Fibroblast of gingiva (primary cell): ENCODE measurements at regions not wholly inside any gene's neighbourhood (a gene's known extent, or its start where the extent isn't known, plus 50 kb on each side); places are given as distances from the start of the nearest gene placed in this dataset.
"Not testable (repeated sequence)": the region's sequence is repeated elsewhere in the genome, so short reads cannot be mapped to it uniquely, and the experiment has no call there.

Experiments
- DNase-seq: peaks from one replicate; pipeline ENCODE4 v3.0.0-alpha.2; 2011; ENCODE audit warnings: low read depth

- DNase-seq: no peak
Measured at GRCh38 chr19:31529121-31529520, 179.9 kb upstream of the TSHZ3 start.

DNA sequence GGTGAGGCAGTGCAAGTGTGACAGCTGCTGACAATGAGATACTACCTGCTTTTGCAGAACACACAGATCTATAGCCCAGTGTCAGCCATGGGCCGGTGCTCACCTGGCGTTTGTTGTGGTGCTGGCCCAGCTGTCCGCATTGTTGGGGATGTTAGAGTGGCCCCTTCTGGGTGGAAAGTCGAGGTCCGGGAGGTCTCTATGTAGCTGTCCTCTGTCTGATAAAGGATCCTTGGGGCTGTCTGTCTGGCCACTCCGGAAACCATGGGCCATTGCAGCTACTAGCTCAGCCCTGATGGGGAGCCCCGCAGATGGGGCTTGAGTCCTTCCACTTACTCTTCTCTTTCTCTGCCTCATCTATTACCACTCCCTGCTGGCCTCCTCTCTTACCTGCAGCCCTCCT lies 181.5 kb upstream of the TSHZ3 start:
- DNase-seq: no peak

DNA sequence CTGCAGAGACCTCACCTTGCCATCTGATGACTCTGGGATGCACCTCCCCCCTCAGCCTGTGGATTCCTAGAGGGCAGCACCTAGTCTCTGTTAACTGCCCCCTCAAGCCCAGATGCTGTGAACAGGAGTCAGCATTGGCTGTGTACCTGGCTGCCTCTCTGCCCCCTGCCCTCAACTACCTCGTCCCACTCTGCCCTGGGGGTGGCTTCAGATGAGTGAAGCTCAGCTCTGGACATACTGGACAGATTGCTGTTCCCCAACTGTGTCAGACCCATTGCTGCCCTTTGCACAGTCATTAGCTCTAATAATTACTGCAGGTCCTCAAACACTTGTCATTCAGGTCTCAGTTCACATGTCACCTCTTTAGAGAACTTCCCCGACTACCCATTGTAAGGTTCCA lies 182.1 kb upstream of the TSHZ3 start:
- DNase-seq: no peak

- DNase-seq: no peak
Measured at GRCh38 chr19:31532034-31532433, 182.8 kb upstream of the TSHZ3 start.

- no peak for DNase-seq
Measured at GRCh38 chr19:31533114-31533513, 183.9 kb upstream of the TSHZ3 start.

GRCh38 chr19:31534231-31534630 lies 185.0 kb upstream of the TSHZ3 start:
- DNase-seq: no peak

DNA sequence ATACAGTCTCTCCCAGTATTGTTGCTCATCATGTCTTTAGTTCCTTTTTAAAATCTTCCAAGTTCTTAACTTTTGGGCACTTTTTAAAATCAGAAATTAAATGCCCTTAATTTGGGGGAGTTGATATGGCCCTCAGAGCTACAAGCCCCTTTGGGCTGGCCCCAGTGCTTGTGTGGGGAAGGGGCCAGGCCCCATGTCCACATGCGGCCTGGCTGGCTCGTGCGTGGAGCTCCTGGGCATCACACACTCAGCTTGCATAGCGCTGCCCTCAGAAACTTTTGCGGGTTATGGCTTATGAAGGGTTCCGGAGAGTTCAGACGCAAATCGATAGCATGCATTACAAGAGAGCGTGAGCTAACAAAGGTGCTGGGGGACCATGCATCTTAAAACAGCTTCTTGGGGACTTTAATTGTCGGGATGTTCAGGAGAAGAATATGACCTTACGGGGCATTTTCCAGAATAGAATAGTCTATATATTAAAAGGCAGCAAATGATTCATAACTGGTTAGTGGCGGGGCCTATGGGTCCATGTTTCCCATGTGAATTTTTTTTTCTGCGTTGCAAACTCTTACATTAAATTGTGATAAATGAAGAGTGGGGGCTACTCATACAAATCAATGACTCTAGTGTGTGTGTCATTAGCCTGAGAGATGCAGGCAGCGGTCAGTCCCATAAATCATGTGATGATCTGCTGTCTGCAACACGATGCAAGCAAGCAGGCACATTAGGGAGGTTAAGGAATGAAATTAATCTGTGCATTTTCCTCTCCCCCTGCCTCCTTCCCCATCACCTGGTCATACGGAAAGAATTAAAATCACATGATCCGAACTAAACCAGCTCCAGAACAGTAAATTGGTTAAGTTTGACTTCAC lies 185.8 kb upstream of the TSHZ3 start:
- no peak for DNase-seq

GRCh38 chr19:31535691-31536460 lies 186.6 kb upstream of the TSHZ3 start:
- DNase-seq: no peak

DNA sequence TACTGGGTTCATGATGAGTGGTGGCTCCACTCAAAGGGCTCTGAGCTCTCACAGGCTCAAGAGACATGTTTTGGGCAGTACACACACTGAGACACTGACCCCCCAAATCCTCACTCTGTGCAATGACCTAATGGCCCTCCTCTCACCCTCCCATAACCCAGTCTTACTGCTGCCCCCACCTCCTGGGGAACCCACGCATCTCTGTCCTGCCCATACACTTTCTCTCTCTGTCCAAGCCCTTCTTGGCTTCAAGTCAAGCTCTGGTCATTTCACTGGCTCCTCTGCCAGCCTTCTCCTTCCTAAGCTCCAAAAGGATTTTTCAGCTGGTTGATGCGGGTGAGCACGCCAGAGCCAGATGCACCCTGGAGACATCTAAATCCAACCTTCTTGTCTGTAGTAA lies 187.9 kb upstream of the TSHZ3 start:
- DNase-seq: no peak

GRCh38 chr19:31537902-31538301 lies 188.7 kb upstream of the TSHZ3 start:
- DNase-seq: not testable (repeated sequence)

DNA sequence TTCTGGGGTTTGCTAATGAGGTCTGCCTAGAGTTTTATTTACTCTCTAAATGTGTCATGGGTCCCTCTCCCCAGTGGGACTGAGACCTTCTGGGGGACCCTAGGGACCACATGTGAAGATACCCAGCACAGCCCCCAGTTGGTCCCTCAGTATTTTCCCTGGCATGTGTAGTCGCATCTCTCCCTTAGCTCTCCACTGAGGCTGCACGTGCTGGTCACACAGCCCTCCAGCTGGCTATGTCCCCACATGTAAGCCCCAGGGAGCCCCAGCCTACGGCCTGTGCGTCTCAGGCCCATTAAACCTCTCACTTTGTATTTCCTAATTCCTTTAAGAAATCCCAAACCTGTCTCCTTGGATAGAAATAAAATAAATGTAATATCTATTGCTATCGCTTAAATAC lies 189.6 kb upstream of the TSHZ3 start:
- no peak for DNase-seq

DNA sequence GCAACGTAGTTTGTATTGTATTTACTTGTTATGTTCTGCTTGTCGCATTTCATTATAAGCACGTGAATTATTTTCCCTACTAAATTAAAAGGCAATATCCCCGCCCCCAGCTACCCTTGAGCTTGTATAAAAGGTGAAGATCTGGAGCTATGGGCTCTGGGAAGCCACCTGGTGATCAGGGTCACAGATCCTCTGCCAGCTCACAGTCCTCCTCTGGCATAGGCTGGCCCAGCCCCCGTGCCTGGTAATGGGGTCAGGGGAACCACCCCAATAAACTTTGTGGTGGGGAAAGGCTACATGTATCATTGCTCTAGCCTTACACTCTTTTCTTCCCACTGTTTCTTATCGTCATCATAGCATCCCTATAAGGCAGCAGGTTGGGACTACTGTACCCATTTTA lies 190.2 kb upstream of the TSHZ3 start:
- no peak for DNase-seq

GRCh38 chr19:31541396-31541795 lies 192.2 kb upstream of the TSHZ3 start:
- DNase-seq: no peak

DNA sequence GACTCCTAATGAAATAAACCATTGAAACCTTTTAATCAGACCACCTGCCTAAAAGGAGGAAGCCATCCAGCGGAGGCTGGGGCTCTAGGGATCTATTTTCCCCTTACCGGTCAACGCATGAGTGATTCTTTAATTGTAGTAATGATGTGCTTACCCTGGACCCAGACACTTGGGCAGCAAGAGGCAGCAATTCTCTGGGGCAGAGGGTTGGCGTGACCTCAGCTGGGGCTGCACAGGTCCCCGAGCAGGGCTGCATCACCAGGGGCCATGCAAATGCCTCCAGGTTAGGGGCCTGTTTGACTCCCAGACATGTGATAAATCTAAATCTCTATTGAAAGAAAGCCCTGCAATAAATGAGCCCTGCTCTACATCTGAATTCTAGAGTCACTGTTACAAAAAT lies 194.2 kb upstream of the TSHZ3 start:
- no peak for DNase-seq

DNA sequence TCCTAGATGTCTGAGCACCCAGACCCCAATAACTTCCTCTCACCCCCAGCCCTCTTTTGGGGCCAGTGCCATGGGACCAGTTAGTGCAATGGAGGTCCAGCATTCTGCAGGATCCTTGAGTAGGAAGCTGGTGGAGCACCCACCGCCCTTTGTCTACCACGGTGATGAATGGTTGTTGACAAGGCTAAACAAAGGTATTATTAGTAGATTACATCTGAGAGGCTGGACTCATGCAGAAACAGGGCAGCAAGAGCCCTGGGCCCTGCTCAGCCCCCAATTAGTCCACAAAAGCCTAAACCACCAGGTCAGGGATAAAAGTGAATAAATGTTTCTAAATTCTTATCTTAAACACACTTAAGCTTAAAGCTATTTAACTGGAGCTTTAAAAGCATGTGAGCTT lies 196.5 kb upstream of the TSHZ3 start:
- no peak for DNase-seq

GRCh38 chr19:31546205-31546960 lies 197.1 kb upstream of the TSHZ3 start:
- DNase-seq: no peak

GRCh38 chr19:31548941-31549340 lies 199.7 kb upstream of the TSHZ3 start:
- no peak for DNase-seq

GRCh38 chr19:31553112-31553845 lies 204.0 kb upstream of the TSHZ3 start:
- DNase-seq: no peak

DNA sequence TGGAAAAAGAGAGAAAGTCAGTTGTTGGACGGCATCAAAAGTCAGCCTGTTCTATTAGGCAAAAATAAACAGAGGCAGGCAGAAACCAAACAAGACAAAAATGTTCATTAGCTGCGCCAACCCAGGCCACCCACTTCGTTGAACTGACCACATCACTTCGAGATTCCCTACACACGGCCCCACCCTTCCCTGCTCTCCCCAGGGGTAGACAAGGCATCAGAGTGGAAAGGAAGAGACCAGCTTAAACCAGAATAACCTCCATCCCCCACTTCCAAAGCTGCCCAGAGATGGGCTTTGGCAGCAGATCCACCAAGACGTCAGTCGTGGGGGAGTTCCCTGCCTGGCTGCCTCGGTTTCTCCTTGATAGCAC lies 204.6 kb upstream of the TSHZ3 start:
- no peak for DNase-seq

DNA sequence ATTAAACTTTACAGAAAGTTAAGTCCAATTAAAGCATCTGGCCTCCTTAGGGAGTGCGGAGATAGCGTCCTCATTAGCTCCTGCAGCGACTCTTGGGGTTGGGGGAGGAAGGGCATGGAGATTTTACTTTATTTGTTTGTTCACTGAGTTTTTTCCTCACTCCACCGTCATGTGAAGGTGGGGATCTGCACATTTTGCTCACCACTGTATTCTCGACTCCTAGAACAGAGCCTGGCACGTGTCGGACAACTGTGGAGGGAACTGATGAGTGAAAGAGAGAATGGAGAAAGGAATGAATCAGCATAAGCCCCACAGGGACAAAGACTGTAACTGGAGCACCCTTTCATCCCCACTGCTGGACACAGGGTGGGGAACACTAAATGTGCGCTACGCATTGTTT lies 205.1 kb upstream of the TSHZ3 start:
- DNase-seq: no peak

DNA sequence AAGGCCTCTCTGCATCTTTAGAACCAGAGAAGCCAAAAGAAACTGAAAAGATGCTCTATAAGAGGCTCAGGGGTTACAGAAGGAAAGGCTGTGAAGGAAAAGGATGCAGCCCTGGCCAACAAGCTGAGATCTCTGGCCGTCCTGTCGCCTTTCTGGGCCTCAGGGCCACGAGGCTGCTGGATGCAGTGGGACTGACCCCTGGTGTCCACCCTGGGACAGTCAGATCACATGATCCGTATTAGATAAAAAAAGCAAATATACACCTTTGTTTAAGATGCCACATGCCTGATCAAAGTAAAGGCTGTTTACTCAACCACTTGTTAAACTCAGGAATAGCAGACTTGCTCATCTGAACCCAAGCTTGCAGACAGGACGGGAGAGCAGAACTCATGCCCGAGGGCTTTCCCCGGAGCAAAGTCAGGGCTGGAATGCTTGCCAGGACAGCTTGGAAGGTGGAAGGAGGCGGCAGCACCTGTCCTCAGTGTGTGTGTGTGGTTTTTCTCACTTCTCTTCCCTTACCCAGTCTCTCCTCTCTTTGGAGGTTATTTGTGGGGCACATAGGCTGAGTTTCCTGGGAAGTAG lies 206.5 kb upstream of the TSHZ3 start:
- no peak for DNase-seq

- DNase-seq: no peak
Measured at GRCh38 chr19:31559494-31559893, 210.3 kb upstream of the TSHZ3 start.
